GM12878 (cell line): ENCODE measurements at regions not wholly inside any gene's neighbourhood (a gene's known extent, or its start where the extent isn't known, plus 50 kb on each side); places are given as distances from the start of the nearest gene placed in this dataset.

ENCODE experiments used
- BCL11A ChIP-seq: IDR thresholded peaks from 2 replicates; pipeline ENCODE4 v1.6.1; 2011; ENCODE audit warnings: low read depth, low read length
- CREB1 ChIP-seq: IDR thresholded peaks from 2 replicates; pipeline ENCODE4 v1.6.1; 2012; ENCODE audit warnings: low read depth, mild to moderate bottlenecking, inconsistent platforms
- CREM ChIP-seq: IDR thresholded peaks from 2 replicates; pipeline ENCODE4 v1.6.1; 2014; ENCODE audit warnings: antibody characterized with exemption, low read depth
- CUX1 ChIP-seq: IDR thresholded peaks from 2 replicates; pipeline ENCODE4 v1.6.1; 2012; ENCODE audit warnings: improper control_type of control experiment, low read depth, low read length; ENCODE audit not compliant: insufficient replicate concordance
- E4F1 ChIP-seq: fragments of 450-650 bp; IDR thresholded peaks from 2 replicates; pipeline ENCODE4 v1.6.1; 2018; ENCODE audit warnings: borderline replicate concordance, mild to moderate bottlenecking; ENCODE audit not compliant: partially characterized antibody
- IRF5 ChIP-seq: fragments of 450-650 bp; IDR thresholded peaks from 2 replicates; pipeline ENCODE4 v1.6.1; 2017; ENCODE audit warnings: borderline replicate concordance
- NBN ChIP-seq: fragments of 450-650 bp; IDR thresholded peaks from 2 replicates; pipeline ENCODE4 v1.6.1; 2016
- NR2C2 ChIP-seq: IDR thresholded peaks from 2 replicates; pipeline ENCODE4 v1.6.1; 2011; ENCODE audit warnings: borderline replicate concordance, low read depth; ENCODE audit not compliant: control insufficient read depth, insufficient read length
- PAX8 ChIP-seq: fragments of 450-650 bp; IDR thresholded peaks from 2 replicates; pipeline ENCODE4 v1.6.1; 2017; ENCODE audit warnings: mild to moderate bottlenecking, moderate library complexity
- PML ChIP-seq: IDR thresholded peaks from 2 replicates; pipeline ENCODE4 v1.6.1; 2012; ENCODE audit warnings: low read length, inconsistent platforms
- TAF1 ChIP-seq: IDR thresholded peaks from 2 replicates; pipeline ENCODE4 v1.6.1; 2011; ENCODE audit warnings: mild to moderate bottlenecking, low read depth, low read length, borderline replicate concordance
- WRNIP1 ChIP-seq: IDR thresholded peaks from 2 replicates; pipeline ENCODE4 v1.6.1; 2011; ENCODE audit warnings: low read depth, low read length, improper control_type of control experiment, borderline replicate concordance
- ZBTB11 ChIP-seq: fragments of 450-650 bp; formaldehyde crosslinking; IDR thresholded peaks from 2 replicates; pipeline ENCODE4 v1.5.0; 2022; ENCODE audit warnings: mild to moderate bottlenecking, missing genetic modification characterization
- ZBTB33 ChIP-seq: fragments of 450-650 bp; IDR thresholded peaks from 2 replicates; pipeline ENCODE4 v1.6.1; 2017; ENCODE audit warnings: mild to moderate bottlenecking
- ZSCAN29 ChIP-seq: fragments of 450-650 bp; IDR thresholded peaks from 2 replicates; pipeline ENCODE4 v1.6.1; 2017; ENCODE audit warnings: mild to moderate bottlenecking, moderate library complexity

DNA sequence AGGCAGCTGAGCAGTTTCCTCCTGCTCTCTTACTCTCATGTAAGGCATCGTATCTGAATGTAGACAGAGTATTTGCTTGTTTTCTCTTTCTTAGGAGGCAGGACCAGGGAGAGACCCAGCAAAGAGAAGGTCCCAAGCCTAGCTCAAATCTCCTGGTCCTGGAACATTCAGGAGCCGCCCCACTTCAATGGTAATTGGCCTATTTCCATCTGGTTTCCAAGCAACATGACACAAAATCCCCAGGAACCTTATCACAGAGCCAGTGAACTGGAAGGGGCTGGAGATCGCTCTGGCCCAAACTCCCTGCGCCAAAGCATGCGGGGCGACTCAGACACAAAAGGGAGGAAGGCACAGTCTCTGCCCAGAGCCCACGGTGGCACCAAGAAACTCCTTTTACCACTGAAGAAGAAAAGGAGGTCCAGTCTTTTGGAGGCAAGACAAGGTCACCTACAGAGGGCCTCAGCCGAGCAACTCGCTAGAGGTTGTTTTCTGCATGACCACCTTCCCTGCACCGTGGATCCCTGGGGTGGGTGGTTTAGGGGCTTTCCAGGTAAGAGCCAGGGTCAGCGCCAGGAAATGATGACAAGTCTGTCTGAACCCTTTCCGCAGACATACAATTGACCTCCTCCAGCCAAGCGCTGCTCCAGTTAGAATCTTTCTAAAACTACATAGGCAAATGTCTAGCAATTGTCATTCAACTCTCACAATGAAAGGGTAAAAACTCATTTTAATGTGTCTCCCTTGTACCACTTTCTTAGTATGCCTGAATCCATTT, 394.7 kb downstream of the SOX9 start (continued):
- TF ChIP-seq ZSCAN29 (no peak), PAX8 (no peak), TAF1 (0 out of 2 replicates have a peak, but pooled peaks have one; percentile 14), WRNIP1 (0 out of 2 replicates have a peak, but pooled peaks have one; percentile 52), E4F1 (no peak), ZBTB33 (no peak; the same call in 1 of the 2 replicates), PML (no peak), IRF5 (no peak), CREB1 (peak; percentile 36; the same call in 1 of the 2 replicates), CREM (no peak), NBN (no peak), ZBTB11 (no peak), NR2C2 (no peak), CUX1 (no peak), BCL11A (no peak)
